Stimulated activated naive CD8-positive, alpha-beta T cell treated with anti-CD3 and anti-CD28 coated beads, Interleukin-15, amount 100 ng/mL, for 72 hours (primary cell): ENCODE measurements at regions not wholly inside any gene's neighbourhood (a gene's known extent, or its start where the extent isn't known, plus 50 kb on each side); places are given as distances from the start of the nearest gene placed in this dataset.
"Not testable (repeated sequence)": the region's sequence is repeated elsewhere in the genome, so short reads cannot be mapped to it uniquely, and the experiment has no call there.

ENCODE experiments used
- ATAC-seq: fragments of 150-1000 bp; cut with Tn5 transposase; 2 replicates; pipeline ENCODE4 v1.10.0; 2021; ENCODE audit warnings: mild to moderate bottlenecking, moderate library complexity
- DNase-seq, 2 donors: peaks; one replicate each; pipeline ENCODE4 v3.0.0; 2021 to 2022
- H3K27ac Mint-ChIP-seq, 2 donors: one replicate each; pipeline ENCODE4 v1.8.0; 2022; ENCODE audit warnings: mild to moderate bottlenecking in 2 of 2, mixed read lengths in 2 of 2, moderate library complexity in 2 of 2
- H3K27me3 Mint-ChIP-seq: one replicate; pipeline ENCODE4 v1.8.0; 2022; ENCODE audit warnings: mixed read lengths
- H3K4me1 Mint-ChIP-seq: one replicate; pipeline ENCODE4 v1.8.0; 2022; ENCODE audit warnings: mild to moderate bottlenecking, mixed read lengths
- H3K4me3 Mint-ChIP-seq, 2 donors: one replicate each; pipeline ENCODE4 v1.8.0; 2022; ENCODE audit warnings: mild to moderate bottlenecking in 2 of 2, mixed read lengths in 2 of 2, moderate library complexity in 1 of 2
- H3K9me3 Mint-ChIP-seq, 2 donors: one replicate each; pipeline ENCODE4 v1.8.0; 2022; ENCODE audit warnings: mixed read lengths in 2 of 2

- ATAC-seq, H3K4me1 Mint-ChIP-seq, DNase-seq, H3K27me3 Mint-ChIP-seq, H3K27ac Mint-ChIP-seq, H3K4me3 Mint-ChIP-seq: not testable (repeated sequence)
- H3K9me3 Mint-ChIP-seq, result peaks cover 7 to 20% of the 10 kb centered on the region in 2 donors
Measured at GRCh38 chr11:100409267-100409666, 277.8 kb upstream of the ARHGAP42 start.

- H3K4me3 Mint-ChIP-seq, result no peak overlapping the region
- no peaks in the 10 kb centered on the region for H3K27me3 Mint-ChIP-seq
- ATAC-seq (no peak), DNase-seq (no peak)
- H3K27ac Mint-ChIP-seq, result no peak overlapping the region
- H3K9me3 Mint-ChIP-seq, result peaks cover 19 to 28% of the 10 kb centered on the region in 2 donors
- no peaks in the 10 kb centered on the region for H3K4me1 Mint-ChIP-seq
Measured at GRCh38 chr11:100419518-100419917, 267.6 kb upstream of the ARHGAP42 start.

- no peaks in the 10 kb centered on the region for H3K27me3 Mint-ChIP-seq
- H3K9me3 Mint-ChIP-seq, result peaks cover 10 to 15% of the 10 kb centered on the region in 2 donors
- H3K4me1 Mint-ChIP-seq, result no peaks in the 10 kb centered on the region
- no peak overlapping the region for H3K4me3 Mint-ChIP-seq
- H3K27ac Mint-ChIP-seq, result no peak overlapping the region
- DNase-seq (no peak), ATAC-seq (no peak)
Measured at GRCh38 chr11:100434821-100435641, 252.1 kb upstream of the ARHGAP42 start.

GRCh38 chr11:100438376-100438775 lies 248.7 kb upstream of the ARHGAP42 start:
- Mint-ChIP-seq H3K27me3 (no peaks in the 10 kb centered on the region), H3K27ac (no peak overlapping the region), H3K4me1 (no peaks in the 10 kb centered on the region), H3K9me3 (peaks cover 10 to 23% of the 10 kb centered on the region in 2 donors), H3K4me3 (no peak overlapping the region)
- DNase-seq (no peak), ATAC-seq (no peak)

- ATAC-seq, result no peak
- H3K27me3 Mint-ChIP-seq, result no peaks in the 10 kb centered on the region
- H3K27ac Mint-ChIP-seq, result no peak overlapping the region
- H3K4me3 Mint-ChIP-seq, result no peak overlapping the region
- peaks cover 6 to 16% of the 10 kb centered on the region in 2 donors for H3K9me3 Mint-ChIP-seq
- no peaks in the 10 kb centered on the region for H3K4me1 Mint-ChIP-seq
- DNase-seq, result no peak
Measured at GRCh38 chr11:100441086-100441485, 246.0 kb upstream of the ARHGAP42 start.

GRCh38 chr11:100442017-100442416 lies 245.1 kb upstream of the ARHGAP42 start:
- Mint-ChIP-seq H3K27ac (no peak overlapping the region), H3K9me3 (peaks cover 8 to 25% of the 10 kb centered on the region in 2 donors), H3K4me3 (no peak overlapping the region), H3K27me3 (no peaks in the 10 kb centered on the region), H3K4me1 (no peaks in the 10 kb centered on the region)
- DNase-seq (no peak), ATAC-seq (no peak)

- H3K4me3 Mint-ChIP-seq, result no peak overlapping the region
- ATAC-seq, result no peak
- H3K27me3 Mint-ChIP-seq, result no peaks in the 10 kb centered on the region
- H3K9me3 Mint-ChIP-seq, result peaks cover 16 to 27% of the 10 kb centered on the region in 2 donors
- DNase-seq, result no peak
- no peak overlapping the region for H3K27ac Mint-ChIP-seq
- H3K4me1 Mint-ChIP-seq, result no peaks in the 10 kb centered on the region
Measured at GRCh38 chr11:100445231-100445735, 241.8 kb upstream of the ARHGAP42 start.

GRCh38 chr11:100451801-100452460 lies 235.2 kb upstream of the ARHGAP42 start:
- not testable (repeated sequence) for H3K27me3 Mint-ChIP-seq, ATAC-seq, H3K4me3 Mint-ChIP-seq, H3K27ac Mint-ChIP-seq, H3K4me1 Mint-ChIP-seq, DNase-seq
- H3K9me3 Mint-ChIP-seq, result peaks cover 10 to 24% of the 10 kb centered on the region in 2 donors

- Mint-ChIP-seq H3K27ac (no peak overlapping the region), H3K4me3 (no peak overlapping the region)
- ATAC-seq, result no peak
Measured at GRCh38 chr11:100459811-100460210, 227.3 kb upstream of the ARHGAP42 start.

GRCh38 chr11:100460426-100460825 lies 226.7 kb upstream of the ARHGAP42 start:
- Mint-ChIP-seq H3K27ac (no peak overlapping the region), H3K4me1 (no peaks in the 10 kb centered on the region), H3K4me3 (no peak overlapping the region), H3K27me3 (no peaks in the 10 kb centered on the region), H3K9me3 (peaks cover 11 to 25% of the 10 kb centered on the region in 2 donors)
- no peak for ATAC-seq
- DNase-seq, result no peak

More at GRCh38 chr11:100459811-100460210, 227.3 kb upstream of the ARHGAP42 start:
- Mint-ChIP-seq H3K27me3 (no peaks in the 10 kb centered on the region), H3K4me1 (no peaks in the 10 kb centered on the region), H3K9me3 (peaks cover 11 to 25% of the 10 kb centered on the region in 2 donors)
- DNase-seq, result no peak

GRCh38 chr11:100467821-100468508 lies 219.1 kb upstream of the ARHGAP42 start:
- Mint-ChIP-seq H3K27ac (no peak overlapping the region), H3K9me3 (peaks cover 3 to 22% of the 10 kb centered on the region in 2 donors), H3K27me3 (no peaks in the 10 kb centered on the region), H3K4me1 (no peaks in the 10 kb centered on the region), H3K4me3 (no peak overlapping the region)
- ATAC-seq, result no peak
- DNase-seq, result no peak

GRCh38 chr11:100469835-100470234 lies 217.3 kb upstream of the ARHGAP42 start:
- ATAC-seq (no peak), DNase-seq (no peak)
- Mint-ChIP-seq H3K27ac (no peak overlapping the region), H3K4me3 (no peak overlapping the region), H3K27me3 (no peaks in the 10 kb centered on the region), H3K9me3 (peaks cover 3 to 22% of the 10 kb centered on the region in 2 donors), H3K4me1 (no peaks in the 10 kb centered on the region)

GRCh38 chr11:100472727-100473389 lies 214.2 kb upstream of the ARHGAP42 start:
- ATAC-seq, result no peak
- H3K9me3 Mint-ChIP-seq, result peaks cover 0 to 14% of the 10 kb centered on the region in 2 donors

GRCh38 chr11:100473390-100473740 lies 213.7 kb upstream of the ARHGAP42 start:
- H3K4me3 Mint-ChIP-seq, result no peak overlapping the region
- DNase-seq (no peak), ATAC-seq (no peak)
- H3K9me3 Mint-ChIP-seq, result peaks cover 0 to 14% of the 10 kb centered on the region in 2 donors
- no peaks in the 10 kb centered on the region for H3K4me1 Mint-ChIP-seq
- no peak overlapping the region for H3K27ac Mint-ChIP-seq
- no peaks in the 10 kb centered on the region for H3K27me3 Mint-ChIP-seq

More at GRCh38 chr11:100472727-100473389, 214.2 kb upstream of the ARHGAP42 start:
- H3K4me1 Mint-ChIP-seq, result no peaks in the 10 kb centered on the region
- no peaks in the 10 kb centered on the region for H3K27me3 Mint-ChIP-seq
- DNase-seq, result no peak
- H3K4me3 Mint-ChIP-seq, result no peak overlapping the region
- no peak overlapping the region for H3K27ac Mint-ChIP-seq

- H3K27ac Mint-ChIP-seq, result no peak overlapping the region
- H3K9me3 Mint-ChIP-seq, result peaks cover 11 to 22% of the 10 kb centered on the region in 2 donors
- no peaks in the 10 kb centered on the region for H3K27me3 Mint-ChIP-seq
- H3K4me3 Mint-ChIP-seq, result no peak overlapping the region
- ATAC-seq (no peak), DNase-seq (no peak)
- H3K4me1 Mint-ChIP-seq, result no peaks in the 10 kb centered on the region
Measured at GRCh38 chr11:100484948-100485347, 202.1 kb upstream of the ARHGAP42 start.
